GM10266 (cell line): ENCODE measurements at regions not wholly inside any gene's neighbourhood (a gene's known extent, or its start where the extent isn't known, plus 50 kb on each side); places are given as distances from the start of the nearest gene placed in this dataset.

Source experiments
- DNase-seq: peaks from one replicate; pipeline ENCODE4 v3.0.0; 2012; ENCODE audit errors: extremely low spot score
- CTCF ChIP-seq: IDR thresholded peaks from 2 replicates; pipeline ENCODE4 v1.5.1; 2012; ENCODE audit warnings: mild to moderate bottlenecking, low read depth; ENCODE audit not compliant: control insufficient read depth, insufficient read depth; ENCODE audit errors: missing control alignments

GRCh38 chr17:63274146-63274545 lies 172.0 kb downstream of the CYB561 start:
- no peak for TF ChIP-seq CTCF
- no peak for DNase-seq

DNA sequence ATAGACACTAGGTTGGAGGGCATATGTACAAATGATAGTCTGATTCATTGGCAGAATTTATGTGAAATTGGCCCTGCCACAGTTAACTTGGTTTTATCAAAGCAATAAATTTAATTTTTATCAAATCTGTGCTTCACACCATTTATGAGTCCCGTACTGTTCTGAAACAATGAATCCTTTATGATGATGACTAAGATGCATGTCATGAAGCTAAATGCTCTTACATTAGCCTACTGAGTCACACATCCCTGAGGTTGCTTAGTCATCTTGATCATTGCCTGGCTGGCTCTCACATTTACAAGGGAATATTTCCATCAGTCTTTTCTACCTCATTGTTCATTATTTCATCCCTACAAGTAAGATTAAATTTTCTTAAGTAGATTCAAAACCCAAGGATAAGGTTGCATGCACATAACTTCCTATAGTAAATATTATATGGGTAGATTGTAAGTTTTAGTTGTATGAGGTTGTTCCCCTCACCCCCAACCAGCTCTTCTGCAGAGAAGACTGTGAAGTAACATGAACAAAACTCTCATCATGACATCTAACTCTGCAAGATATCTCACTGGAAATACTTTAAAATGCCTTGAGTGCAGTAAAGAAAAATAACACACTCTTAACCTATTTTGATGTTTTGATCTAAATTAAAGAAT lies 170.7 kb downstream of the CYB561 start:
- no peak for TF ChIP-seq CTCF
- no peak for DNase-seq

DNA sequence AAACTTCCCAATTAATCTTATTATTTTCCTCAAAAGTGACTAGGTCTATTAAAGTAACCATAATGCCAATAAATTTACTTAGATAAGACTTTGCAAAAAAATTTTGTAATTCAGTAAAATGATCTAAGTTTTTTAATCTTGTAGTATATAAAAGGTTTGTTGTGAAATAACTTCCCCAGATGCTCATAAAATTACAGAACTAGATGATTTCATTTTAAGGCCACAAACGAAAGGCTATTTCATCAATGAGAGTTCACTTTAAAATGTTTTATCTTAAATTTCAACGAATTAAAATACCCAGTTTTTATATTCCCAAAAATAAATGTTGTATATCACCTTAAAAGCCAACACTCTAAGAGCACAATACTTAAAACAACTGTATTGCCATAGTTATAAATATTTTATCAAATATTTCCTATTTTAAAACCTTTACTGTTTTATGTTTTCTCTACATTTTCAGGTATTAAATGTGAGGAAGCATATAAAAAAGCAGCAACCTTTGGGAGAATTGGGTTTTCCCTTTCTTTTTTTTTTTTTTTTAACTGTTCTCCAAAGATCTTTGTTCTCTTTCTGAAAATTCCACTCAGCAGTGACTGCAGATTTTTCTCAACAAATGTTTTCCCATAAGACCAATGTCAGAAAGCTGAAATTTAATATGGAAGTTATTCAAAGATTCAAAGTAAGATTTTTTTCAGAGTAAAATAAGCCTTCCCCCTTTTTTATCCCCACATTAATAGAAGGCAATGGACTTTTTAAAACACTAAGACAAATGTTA lies 169.9 kb downstream of the CYB561 start:
- TF ChIP-seq CTCF: no peak
- DNase-seq: no peak

GRCh38 chr17:63276821-63277220 lies 169.3 kb downstream of the CYB561 start:
- no peak for TF ChIP-seq CTCF
- no peak for DNase-seq

- TF ChIP-seq CTCF: no peak
- DNase-seq: no peak
Observed at GRCh38 chr17:63277629-63278028, 168.5 kb downstream of the CYB561 start.

- no peak for TF ChIP-seq CTCF
Observed at GRCh38 chr17:63278728-63279442, 167.2 kb downstream of the CYB561 start.

More at GRCh38 chr17:63278728-63279442, 167.2 kb downstream of the CYB561 start:
- no peak for DNase-seq
